H1 (cell line): ENCODE measurements at regions not wholly inside any gene's neighbourhood (a gene's known extent, or its start where the extent isn't known, plus 50 kb on each side); places are given as distances from the start of the nearest gene placed in this dataset.

Experiments used
- CTCF ChIA-PET: fragments of 300-600 bp; sonication (Branson Sonifier 250); formaldehyde crosslinking; loops from one replicate; lab custom pipeline; 2021; ENCODE audit not compliant: partially characterized antibody; lab: Charles Lee
- POLR2A ChIA-PET: fragments of 300-600 bp; sonication (Branson Sonifier 250); formaldehyde crosslinking; loops from one replicate; lab custom pipeline; 2021; ENCODE audit warnings: inconsistent platforms; ENCODE audit not compliant: partially characterized antibody; lab: Charles Lee
- DNase-seq, 2 experiments: peaks; one replicate each; pipeline versions ENCODE4 v3.0.0 to v3.0.0-alpha.2; 2010 to 2022; ENCODE audit warnings: low spot score in 2 of 2, low read depth in 1 of 2, mixed read lengths in 1 of 2
- FAIRE-seq: peaks from 2 replicates; lab custom pipeline; 2011; peaks lifted over from hg19 to GRCh38; lab: Jason Lieb, UNC
- H2AFZ ChIP-seq: 2 replicates; pipeline ENCODE4 v1.8.1; 2012; ENCODE audit warnings: low read length, inconsistent platforms
- H2AK5ac ChIP-seq: 2 replicates; pipeline ENCODE4 v1.6.1; 2013; ENCODE audit warnings: low read depth, low read length
- H2BK120ac ChIP-seq: replicated peaks from 2 replicates; pipeline ENCODE3; 2013; ENCODE audit warnings: low read depth, low read length, inconsistent platforms
- H2BK12ac ChIP-seq: 2 replicates; pipeline ENCODE4 v1.6.1; 2013; ENCODE audit warnings: low read depth, low read length
- H2BK15ac ChIP-seq: 2 replicates; pipeline ENCODE4 v1.6.1; 2013; ENCODE audit warnings: low read length
- H2BK20ac ChIP-seq: 2 replicates; pipeline ENCODE4 v1.6.1; 2013; ENCODE audit warnings: low read length
- H2BK5ac ChIP-seq: 2 replicates; pipeline ENCODE4 v1.6.1; 2013; ENCODE audit warnings: low read depth, low read length
- H3K14ac ChIP-seq: 2 replicates; pipeline ENCODE4 v1.6.1; 2013; ENCODE audit warnings: inconsistent platforms; ENCODE audit not compliant: insufficient read length
- H3K18ac ChIP-seq: 2 replicates; pipeline ENCODE4 v1.6.1; 2013; ENCODE audit warnings: low read length; ENCODE audit errors: extremely low read depth
- H3K23ac ChIP-seq: 2 replicates; pipeline ENCODE4 v1.6.1; 2013; ENCODE audit warnings: inconsistent platforms; ENCODE audit not compliant: insufficient read length
- H3K23me2 ChIP-seq: 2 replicates; pipeline ENCODE4 v1.6.1; 2013; ENCODE audit warnings: low read depth, low read length
- H3K27ac ChIP-seq: 2 replicates; pipeline ENCODE4 v1.6.1; 2011; ENCODE audit warnings: low read depth, low read length, inconsistent platforms
- H3K27me3 ChIP-seq, 4 experiments: replicated peaks in 1 of 4; 1 replicate in 1 of 4; 2 replicates in 3 of 4; pipeline versions ENCODE4 v1.6.1 to v1.8.1; 2011 to 2013; ENCODE audit warnings: low read length in 3 of 4, mild to moderate bottlenecking in 3 of 4, inconsistent platforms in 2 of 4, mixed read lengths in 2 of 4, moderate library complexity in 1 of 4; ENCODE audit not compliant: control insufficient read depth in 3 of 4, insufficient read depth in 3 of 4; ENCODE audit errors: extremely low read depth in 1 of 4
- H3K36me3 ChIP-seq, 4 experiments: 2 replicates each; pipeline versions ENCODE4 v1.6.1 to v1.8.1; 2011 to 2013; ENCODE audit warnings: mild to moderate bottlenecking in 4 of 4, low read length in 3 of 4, moderate library complexity in 2 of 4, control low read depth in 1 of 4, inconsistent platforms in 1 of 4; ENCODE audit not compliant: insufficient read depth in 4 of 4, control insufficient read depth in 2 of 4
- H3K4ac ChIP-seq: replicated peaks from 2 replicates; pipeline ENCODE3; 2013; ENCODE audit warnings: low read length, low read depth, mixed read lengths, inconsistent platforms; ENCODE audit not compliant: insufficient read length
- H3K4me1 ChIP-seq, 4 experiments: replicated peaks in 1 of 4; 1 replicate in 1 of 4; 2 replicates in 3 of 4; pipeline versions ENCODE4 v1.6.1 to v1.8.1; 2011 to 2013; ENCODE audit warnings: low read length in 3 of 4, inconsistent platforms in 2 of 4, mixed read lengths in 1 of 4; ENCODE audit not compliant: insufficient read depth in 4 of 4, control insufficient read depth in 3 of 4
- H3K4me2 ChIP-seq, 2 experiments: 2 replicates each; pipeline versions ENCODE4 v1.6.1 to v1.8.1; 2011 to 2013; ENCODE audit warnings: low read depth in 2 of 2, low read length in 2 of 2, control low read depth in 1 of 2, inconsistent platforms in 1 of 2, mild to moderate bottlenecking in 1 of 2; ENCODE audit not compliant: insufficient read depth in 1 of 2
- H3K4me3 ChIP-seq, 4 experiments: fragments of 200-600, 300-600 bp in 1 of 4; sonication (generic), shearing (Covaris generic), sonication (Bioruptor Twin) in 1 of 4; 2 replicates each; pipeline versions ENCODE4 v1.5.1 to v1.8.1; 2011 to 2016; ENCODE audit warnings: low read length in 4 of 4, low read depth in 3 of 4, control low read depth in 2 of 4, inconsistent platforms in 2 of 4, mild to moderate bottlenecking in 2 of 4, mixed read lengths in 1 of 4, moderate library complexity in 1 of 4; ENCODE audit not compliant: insufficient read depth in 2 of 4; ENCODE audit errors: extremely low read depth in 1 of 4
- H3K56ac ChIP-seq: replicated peaks from 2 replicates; pipeline ENCODE3; 2013; ENCODE audit warnings: low read depth, mild to moderate bottlenecking, mixed read lengths, low read length, inconsistent platforms; ENCODE audit not compliant: insufficient read length
- H3K79me1 ChIP-seq: 2 replicates; pipeline ENCODE4 v1.6.1; 2013; ENCODE audit warnings: low read depth, low read length, control low read depth
- H3K79me2 ChIP-seq, 2 experiments: 2 replicates each; pipeline versions ENCODE4 v1.6.1 to v1.8.1; 2012 to 2013; ENCODE audit warnings: low read length in 2 of 2, mild to moderate bottlenecking in 2 of 2, inconsistent platforms in 1 of 2; ENCODE audit not compliant: insufficient read depth in 2 of 2, control insufficient read depth in 1 of 2
- H3K9ac ChIP-seq, 4 experiments: replicated peaks in 1 of 4; 1 replicate in 1 of 4; 2 replicates in 3 of 4; pipeline versions ENCODE4 v1.6.1 to v1.8.1; 2011 to 2013; ENCODE audit warnings: low read depth in 3 of 4, low read length in 3 of 4, control low read depth in 2 of 4, mild to moderate bottlenecking in 2 of 4, moderate library complexity in 2 of 4, inconsistent platforms in 1 of 4; ENCODE audit errors: extremely low read depth in 1 of 4
- H3K9me3 ChIP-seq, 2 experiments: 2 replicates each; pipeline versions ENCODE4 v1.6.1 to v1.8.1; 2012 to 2013; ENCODE audit warnings: mild to moderate bottlenecking in 2 of 2, moderate library complexity in 2 of 2, control low read depth in 1 of 2, inconsistent platforms in 1 of 2, low read depth in 1 of 2, low read length in 1 of 2, mixed read lengths in 1 of 2; ENCODE audit not compliant: insufficient read depth in 2 of 2
- H4K20me1 ChIP-seq, 2 experiments: replicated peaks in 1 of 2; 2 replicates each; pipeline versions ENCODE3 to v1.8.1; 2011 to 2013; ENCODE audit warnings: inconsistent platforms in 2 of 2, low read length in 2 of 2, mild to moderate bottlenecking in 1 of 2; ENCODE audit not compliant: insufficient read depth in 2 of 2, control insufficient read depth in 1 of 2
- H4K5ac ChIP-seq: 2 replicates; pipeline ENCODE4 v1.6.1; 2013; ENCODE audit warnings: low read length, low read depth, mixed read lengths, inconsistent platforms; ENCODE audit not compliant: insufficient read length
- H4K8ac ChIP-seq: 2 replicates; pipeline ENCODE4 v1.8.0; 2013; ENCODE audit warnings: mild to moderate bottlenecking, moderate library complexity, low read length, inconsistent platforms; ENCODE audit not compliant: insufficient read depth; ENCODE audit errors: extremely low read depth
- H4K91ac ChIP-seq: replicated peaks from 2 replicates; pipeline ENCODE3; 2013; ENCODE audit warnings: low read length, mixed read lengths, inconsistent platforms; ENCODE audit not compliant: insufficient read length
- FOSL1 ChIP-seq: IDR thresholded peaks from 2 replicates; pipeline ENCODE4 v1.6.1; 2011; ENCODE audit warnings: mild to moderate bottlenecking, low read depth, low read length, moderate library complexity; ENCODE audit not compliant: insufficient read depth
- GABPA ChIP-seq: IDR thresholded peaks from 2 replicates; pipeline ENCODE4 v1.6.1; 2011; ENCODE audit warnings: mild to moderate bottlenecking, low read length, moderate library complexity, borderline replicate concordance; ENCODE audit not compliant: insufficient read depth
- KDM1A ChIP-seq: fragments of 200-600, 300-600 bp; sonication (generic); IDR thresholded peaks from 2 replicates; pipeline ENCODE4 v1.7.1; 2016; ENCODE audit warnings: mild to moderate bottlenecking, low read length, borderline replicate concordance
- POU5F1 ChIP-seq: IDR thresholded peaks from 2 replicates; pipeline ENCODE4 v1.6.1; 2011; ENCODE audit warnings: low read depth, mild to moderate bottlenecking, low read length, moderate library complexity
- RAD21 ChIP-seq, 2 experiments: IDR thresholded peaks in 1 of 2; conservative IDR thresholded peaks in 1 of 2; 2 replicates each; pipeline ENCODE4 v1.6.1; 2011; ENCODE audit warnings: low read depth in 2 of 2, low read length in 2 of 2, improper control_type of control experiment in 1 of 2, inconsistent platforms in 1 of 2, mild to moderate bottlenecking in 1 of 2, moderate library complexity in 1 of 2
- SIN3A ChIP-seq, 2 experiments: IDR thresholded peaks in 1 of 2; conservative IDR thresholded peaks in 1 of 2; 2 replicates each; pipeline ENCODE4 v1.6.1; 2011 to 2012; ENCODE audit warnings: low read length in 2 of 2, improper control_type of control experiment in 1 of 2, low read depth in 1 of 2, mild to moderate bottlenecking in 1 of 2
- TEAD4 ChIP-seq: IDR thresholded peaks from 2 replicates; pipeline ENCODE4 v1.6.1; 2012; ENCODE audit warnings: low read depth, low read length, inconsistent platforms, mixed read lengths
- ZNF274 ChIP-seq: IDR thresholded peaks from 2 replicates; pipeline ENCODE4 v1.7.0; 2012; ENCODE audit warnings: low read length, borderline replicate concordance; ENCODE audit errors: extremely low read depth
- WGBS, 2 experiments: shearing (Covaris generic) in 1 of 2; methylation state at CpG; one replicate each; pipeline versions ENCODE4 v1.1.6 to v1.1.7; 2013 to 2015; ENCODE audit warnings: low lambda C conversion rate in 2 of 2, mixed read lengths in 2 of 2, inconsistent platforms in 1 of 2, low coverage in 1 of 2, missing lambda C conversion rate in 1 of 2; ENCODE audit not compliant: insufficient replicate concordance in 2 of 2, insufficient coverage in 1 of 2, insufficient read length in 1 of 2; ENCODE audit errors: extremely low coverage in 1 of 2, missing lambda C conversion rate in 1 of 2; 5-methylcytosine and 5-hydroxymethylcytosine counted together

- H2BK5ac ChIP-seq = no peak overlapping the region
- no peak overlapping the region for H3K4me2 ChIP-seq
- DNase-seq (no peak), FAIRE-seq (no peak)
- no peak overlapping the region for H4K5ac ChIP-seq
- no peak overlapping the region for H2AK5ac ChIP-seq
- no peak overlapping the region for H3K4ac ChIP-seq
- H3K36me3 ChIP-seq = no peaks in the 10 kb centered on the region
- H2AFZ ChIP-seq = no peak overlapping the region
- no peaks in the 10 kb centered on the region for H4K20me1 ChIP-seq
- no peaks in the 10 kb centered on the region for H3K79me1 ChIP-seq
- peaks cover 0 to 3% (median 2%) of the 10 kb centered on the region in 4 experiments; a peak in 3 of 7 replicates for H3K4me1 ChIP-seq
- H2BK12ac ChIP-seq = no peak overlapping the region
- no peak overlapping the region for H3K4me3 ChIP-seq
- no peaks in the 10 kb centered on the region; a peak in 1 of 4 replicates for H3K9me3 ChIP-seq
- H3K9ac ChIP-seq = no peak overlapping the region
- no peak overlapping the region for H4K91ac ChIP-seq
- no peaks in the 10 kb centered on the region for H3K79me2 ChIP-seq
- H2BK15ac ChIP-seq = no peak overlapping the region
- H3K18ac ChIP-seq = no peak overlapping the region
- H3K14ac ChIP-seq = no peak overlapping the region
- H3K23me2 ChIP-seq = no peaks in the 10 kb centered on the region; the same call in 1 of the 2 replicates
- POLR2A ChIA-PET = no interaction called here
- H3K27me3 ChIP-seq = no peaks in the 10 kb centered on the region
- H4K8ac ChIP-seq = no peak overlapping the region
- no peak overlapping the region for H3K27ac ChIP-seq
- WGBS, 2 experiments = 89% methylated on average over 1 of the region's 1 CpG; no CpG with 5 or more reads in 1 of the 2 experiments
- no peak overlapping the region for H2BK20ac ChIP-seq
- no peak overlapping the region for H3K56ac ChIP-seq
- no peak overlapping the region for H3K23ac ChIP-seq
- H2BK120ac ChIP-seq = no peak overlapping the region
- CTCF ChIA-PET = no interaction called here
- no peak for TF ChIP-seq KDM1A
- TF ChIP-seq GABPA = no peak
- TF ChIP-seq RAD21 (IDR thresholded peaks at IDR 0.05 in 1 of 2, conservative IDR thresholded peaks at IDR 0.05 in 1 of 2; ENCODE audit: low read depth in 2 of 2, low read length in 2 of 2) = no peak
- TF ChIP-seq SIN3A (conservative IDR thresholded peaks at IDR 0.05 in 1 of 2, IDR thresholded peaks at IDR 0.05 in 1 of 2; ENCODE audit: low read depth in 1 of 2, low read length in 2 of 2) = no peak
- TF ChIP-seq POU5F1 = no peak
- no peak for TF ChIP-seq ZNF274
- TF ChIP-seq TEAD4 = no peak
- no peak for TF ChIP-seq FOSL1
Observed at GRCh38 chr5:167835146-167835545, 456.3 kb upstream of the WWC1 start.
